Neuronal stem cell (in vitro differentiated cells): ENCODE measurements at regions not wholly inside any gene's neighbourhood (a gene's known extent, or its start where the extent isn't known, plus 50 kb on each side); places are given as distances from the start of the nearest gene placed in this dataset.

Source experiments
- DNase-seq: peaks from one replicate; pipeline ENCODE4 v3.0.0-alpha.2; 2013; ENCODE audit warnings: low spot score
- H2AFZ ChIP-seq: one replicate; pipeline ENCODE4 v1.6.1; 2013; ENCODE audit warnings: mild to moderate bottlenecking, low read length, inconsistent platforms
- H2AK5ac ChIP-seq: 2 replicates; pipeline ENCODE4 v1.6.1; 2013; ENCODE audit warnings: low read depth, mild to moderate bottlenecking, inconsistent platforms, low read length, moderate library complexity, mixed read lengths
- H2BK120ac ChIP-seq: 2 replicates; pipeline ENCODE4 v1.6.1; 2013; ENCODE audit warnings: low read depth, mild to moderate bottlenecking, inconsistent platforms, low read length, moderate library complexity, mixed read lengths
- H2BK12ac ChIP-seq: one replicate; pipeline ENCODE4 v1.6.1; 2013; ENCODE audit warnings: low read length, inconsistent platforms
- H2BK15ac ChIP-seq: 2 replicates; pipeline ENCODE4 v1.6.1; 2013; ENCODE audit warnings: mild to moderate bottlenecking, low read length, inconsistent platforms, mixed read lengths
- H2BK5ac ChIP-seq: one replicate; pipeline ENCODE4 v1.6.1; 2013; ENCODE audit warnings: inconsistent platforms, mild to moderate bottlenecking, low read length, moderate library complexity
- H3K14ac ChIP-seq: one replicate; pipeline ENCODE4 v1.6.1; 2013; ENCODE audit warnings: low read length, inconsistent platforms
- H3K18ac ChIP-seq: 2 replicates; pipeline ENCODE4 v1.6.1; 2013; ENCODE audit warnings: low read length, inconsistent platforms
- H3K23ac ChIP-seq: 2 replicates; pipeline ENCODE4 v1.6.1; 2013; ENCODE audit warnings: low read depth, mild to moderate bottlenecking, mixed read lengths, low read length, inconsistent platforms; ENCODE audit not compliant: poor library complexity
- H3K27ac ChIP-seq: replicated peaks from 3 replicates; pipeline ENCODE4 v1.5.1; 2013; ENCODE audit warnings: low read length, inconsistent platforms
- H3K27me3 ChIP-seq, 3 experiments: 2 replicates each; pipeline ENCODE4 v1.6.1; 2013; ENCODE audit warnings: low read length in 3 of 3, mild to moderate bottlenecking in 2 of 3, inconsistent platforms in 1 of 3, low read depth in 1 of 3, mixed read lengths in 1 of 3, moderate library complexity in 1 of 3; ENCODE audit not compliant: control insufficient read depth in 3 of 3, insufficient read depth in 3 of 3
- H3K36me3 ChIP-seq, 2 donors: replicated peaks in 1 of 2; 2 replicates each; pipeline ENCODE4 v1.6.1; 2013; ENCODE audit warnings: low read length in 2 of 2; ENCODE audit not compliant: control insufficient read depth in 2 of 2, insufficient read depth in 2 of 2
- H3K4ac ChIP-seq: 2 replicates; pipeline ENCODE4 v1.6.1; 2013; ENCODE audit warnings: inconsistent platforms, mild to moderate bottlenecking, low read length, moderate library complexity
- H3K4me1 ChIP-seq, 2 donors: 1 replicate in 1 of 2; 2 replicates in 1 of 2; pipeline ENCODE4 v1.6.1; 2013; ENCODE audit warnings: low read length in 2 of 2, low read depth in 1 of 2; ENCODE audit not compliant: control insufficient read depth in 2 of 2, insufficient read depth in 1 of 2
- H3K4me2 ChIP-seq: one replicate; pipeline ENCODE4 v1.6.1; 2013; ENCODE audit warnings: mild to moderate bottlenecking, low read length, inconsistent platforms; ENCODE audit not compliant: insufficient read depth, poor library complexity, severe bottlenecking
- H3K4me3 ChIP-seq, 2 donors: 2 replicates each; pipeline ENCODE4 v1.5.1; 2013; ENCODE audit warnings: low read length in 2 of 2, mild to moderate bottlenecking in 2 of 2, inconsistent platforms in 1 of 2, moderate library complexity in 1 of 2
- H3K79me1 ChIP-seq: one replicate; pipeline ENCODE4 v1.6.1; 2013; ENCODE audit warnings: low read depth, mild to moderate bottlenecking, inconsistent platforms, low read length, moderate library complexity
- H3K9ac ChIP-seq: one replicate; pipeline ENCODE4 v1.6.1; 2013; ENCODE audit warnings: mild to moderate bottlenecking, low read depth, low read length, inconsistent platforms; ENCODE audit not compliant: poor library complexity
- H3K9me3 ChIP-seq, 2 donors: replicated peaks in 1 of 2; 2 replicates each; pipeline versions ENCODE3 to v1.6.1; 2013; ENCODE audit warnings: low read length in 2 of 2, mild to moderate bottlenecking in 2 of 2, inconsistent platforms in 1 of 2, low read depth in 1 of 2, mixed read lengths in 1 of 2, moderate library complexity in 1 of 2; ENCODE audit not compliant: control insufficient read depth in 2 of 2, insufficient read depth in 1 of 2
- H4K8ac ChIP-seq: one replicate; pipeline ENCODE4 v1.6.1; 2013; ENCODE audit warnings: low read depth, mild to moderate bottlenecking, inconsistent platforms, low read length, moderate library complexity
- H4K91ac ChIP-seq: one replicate; pipeline ENCODE4 v1.6.1; 2013; ENCODE audit warnings: low read length, low read depth, mild to moderate bottlenecking, inconsistent platforms; ENCODE audit not compliant: poor library complexity
- WGBS, 2 donors: extraction: QIAGEN DNeasy Blood & Tissue Kit; methylation state at CpG; one replicate each; pipeline ENCODE4 v1.1.7; 2013; ENCODE audit warnings: missing lambda C conversion rate in 2 of 2, mixed read lengths in 1 of 2; ENCODE audit not compliant: insufficient read length in 2 of 2, insufficient replicate concordance in 1 of 2; ENCODE audit errors: extremely low coverage in 2 of 2; 5-methylcytosine and 5-hydroxymethylcytosine counted together

GRCh38 chr7:22622116-22622785 is 104.7 kb upstream of the IL6 start:
- Histone ChIP-seq H3K9me3 (peaks cover 2 to 9% of the 10 kb centered on the region in 2 donors), H3K79me1 (no peaks in the 10 kb centered on the region), H3K4me1 (no peaks in the 10 kb centered on the region), H2BK120ac (no peak overlapping the region), H3K18ac (no peak overlapping the region), H2AFZ (no peak overlapping the region), H3K4me2 (no peak overlapping the region), H3K14ac (no peak overlapping the region), H3K36me3 (no peaks in the 10 kb centered on the region), H4K91ac (no peak overlapping the region), H3K27me3 (no peaks in the 10 kb centered on the region), H3K23ac (no peak overlapping the region), H2BK15ac (no peak overlapping the region), H2BK5ac (no peak overlapping the region), H3K4me3 (no peak overlapping the region), H3K27ac (no peak overlapping the region), H2AK5ac (no peak overlapping the region), H3K4ac (no peak overlapping the region), H3K9ac (no peak overlapping the region), H2BK12ac (no peak overlapping the region), H4K8ac (no peak overlapping the region)
- DNase-seq, result no peak
- no CpG with 5 or more reads among the region's 4 CpGs for WGBS, 2 donors

DNA sequence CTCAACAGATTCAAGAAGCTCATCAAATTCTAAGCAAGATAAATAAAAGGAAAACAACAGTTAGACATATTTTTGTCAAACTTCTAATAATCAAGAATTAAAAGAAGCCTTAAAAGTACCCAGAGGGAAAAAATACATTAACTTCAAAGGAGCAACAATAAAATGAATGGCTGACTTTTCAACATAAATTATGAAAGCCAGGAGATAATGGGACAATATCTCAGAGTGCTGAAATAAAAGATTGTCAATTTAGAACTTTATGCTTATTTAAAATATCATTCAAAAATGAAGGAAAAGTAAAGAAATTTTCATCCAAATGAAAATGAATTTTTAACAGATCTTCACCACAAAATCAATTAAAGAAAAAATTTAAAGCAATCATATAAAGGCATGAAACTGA is 108.5 kb upstream of the IL6 start:
- Histone ChIP-seq H2AFZ (no peak overlapping the region), H3K9ac (no peak overlapping the region), H3K4me1 (no peaks in the 10 kb centered on the region), H3K9me3 (peaks cover 3 to 9% of the 10 kb centered on the region in 2 donors), H2BK5ac (no peak overlapping the region), H3K18ac (no peak overlapping the region), H2BK15ac (no peak overlapping the region), H3K27ac (no peak overlapping the region), H3K27me3 (no peaks in the 10 kb centered on the region), H3K4ac (no peak overlapping the region), H3K4me2 (no peak overlapping the region), H4K91ac (no peak overlapping the region), H3K14ac (no peak overlapping the region), H3K79me1 (no peaks in the 10 kb centered on the region), H2AK5ac (no peak overlapping the region), H2BK120ac (no peak overlapping the region), H2BK12ac (no peak overlapping the region), H3K4me3 (no peak overlapping the region), H4K8ac (no peak overlapping the region), H3K23ac (no peak overlapping the region), H3K36me3 (no peaks in the 10 kb centered on the region)
- DNase-seq, result no peak

DNA sequence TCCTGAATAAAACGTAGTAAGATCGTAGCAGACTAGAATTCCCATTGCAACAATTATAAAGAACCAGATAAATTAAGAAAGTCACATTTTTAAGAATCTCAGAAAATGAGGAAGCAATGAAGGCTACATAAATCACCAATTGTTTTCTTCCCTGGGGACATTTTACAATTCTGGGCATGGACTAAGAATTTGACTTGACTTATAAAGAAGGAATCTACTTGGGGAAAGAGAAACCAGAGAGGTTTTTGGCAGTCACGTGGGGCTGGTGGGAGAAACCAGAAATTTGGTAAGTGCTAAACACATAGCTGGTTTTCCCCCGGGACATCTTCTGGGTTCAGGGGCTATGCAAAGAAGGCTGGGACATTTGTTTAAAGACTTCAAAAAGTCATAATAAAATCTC is 109.8 kb upstream of the IL6 start:
- no peak overlapping the region for H2AK5ac ChIP-seq

DNA sequence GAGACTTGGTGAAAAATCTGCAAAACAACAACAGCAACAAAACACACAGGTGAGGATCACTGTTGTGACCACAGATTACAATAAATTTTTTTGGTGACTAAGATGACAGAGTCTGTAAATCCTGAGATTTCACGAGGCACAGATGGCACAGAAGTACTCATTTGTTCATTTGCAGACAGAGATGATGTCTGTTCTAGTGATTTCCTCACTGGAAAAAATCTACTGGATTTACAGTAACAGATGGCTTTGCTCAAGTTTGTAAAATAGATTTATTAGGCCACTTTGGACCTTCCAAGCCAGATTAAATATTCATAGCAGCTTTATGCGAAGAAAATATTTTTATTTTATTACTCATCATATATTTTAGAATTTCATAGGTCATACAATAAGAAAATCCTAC is 113.5 kb upstream of the IL6 start:
- DNase-seq, result no peak
- no peak overlapping the region for H3K4me3 ChIP-seq
- H3K27me3 ChIP-seq, result no peaks in the 10 kb centered on the region
- no peaks in the 10 kb centered on the region for H3K4me1 ChIP-seq
- H3K27ac ChIP-seq, result no peak overlapping the region
- H3K14ac ChIP-seq, result no peak overlapping the region
- no peaks in the 10 kb centered on the region for H3K79me1 ChIP-seq
- H4K8ac ChIP-seq, result no peak overlapping the region
- H4K91ac ChIP-seq, result no peak overlapping the region
- H3K4me2 ChIP-seq, result no peak overlapping the region
- H3K9me3 ChIP-seq, result peaks cover 3 to 8% of the 10 kb centered on the region in 2 donors
- H3K36me3 ChIP-seq, result no peaks in the 10 kb centered on the region
- H2BK12ac ChIP-seq, result no peak overlapping the region
- no peak overlapping the region for H3K18ac ChIP-seq
- no peak overlapping the region for H3K4ac ChIP-seq
- H2BK120ac ChIP-seq, result no peak overlapping the region
- WGBS, 2 donors, result no CpG with 5 or more reads among the region's 2 CpGs
- H2BK15ac ChIP-seq, result no peak overlapping the region
- H3K23ac ChIP-seq, result no peak overlapping the region
- H2AK5ac ChIP-seq, result no peak overlapping the region
- H2BK5ac ChIP-seq, result no peak overlapping the region
- no peak overlapping the region for H3K9ac ChIP-seq
- H2AFZ ChIP-seq, result no peak overlapping the region

More for the DNA sequence above, 109.8 kb upstream of the IL6 start:
- Histone ChIP-seq H3K27me3 (no peaks in the 10 kb centered on the region), H3K4me2 (no peak overlapping the region), H3K27ac (no peak overlapping the region), H3K9ac (no peak overlapping the region), H2BK120ac (no peak overlapping the region), H4K8ac (no peak overlapping the region), H3K4me3 (no peak overlapping the region), H3K4me1 (no peaks in the 10 kb centered on the region), H3K4ac (no peak overlapping the region), H2BK12ac (no peak overlapping the region), H2BK5ac (no peak overlapping the region), H3K36me3 (no peaks in the 10 kb centered on the region), H3K14ac (no peak overlapping the region), H4K91ac (no peak overlapping the region), H3K79me1 (no peaks in the 10 kb centered on the region), H2BK15ac (no peak overlapping the region), H3K9me3 (peaks cover 3 to 9% of the 10 kb centered on the region in 2 donors), H3K18ac (no peak overlapping the region), H2AFZ (no peak overlapping the region), H3K23ac (no peak overlapping the region)
- no peak for DNase-seq
- WGBS, 2 donors, result no CpG with 5 or more reads among the region's 4 CpGs
